ENCODE measurements at regions not wholly inside any gene's neighbourhood (a gene's known extent, or its start where the extent isn't known, plus 50 kb on each side); places are given as distances from the start of the nearest gene placed in this dataset.

DNA sequence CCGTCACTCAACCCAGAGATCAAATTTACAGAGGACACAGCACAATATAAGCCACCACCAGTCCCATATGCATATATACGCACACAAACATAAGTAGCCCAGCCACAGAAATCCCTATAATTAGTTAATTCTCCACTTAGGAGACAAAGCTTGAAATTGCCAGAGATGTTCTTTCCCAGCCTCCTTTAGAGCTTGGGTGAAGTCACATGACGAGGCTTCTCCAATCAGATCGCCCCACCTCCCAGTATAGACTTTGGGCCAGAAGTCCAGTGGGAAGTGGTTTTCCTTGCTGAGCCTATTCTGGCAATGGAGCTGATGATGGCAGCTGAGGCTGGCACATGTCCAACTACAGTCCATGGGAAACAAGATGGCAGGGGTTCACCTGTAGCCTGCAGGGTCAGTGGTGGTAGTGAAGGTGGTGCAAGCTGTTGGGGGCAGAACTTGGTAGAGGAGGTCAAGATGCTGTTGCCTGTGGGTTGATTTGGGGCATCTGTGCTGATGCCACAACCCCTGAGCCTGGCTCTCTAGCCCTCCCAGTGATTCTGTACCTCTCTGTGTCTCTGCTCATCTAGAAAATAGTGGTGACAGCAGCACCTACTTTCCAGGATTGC, 535.9 kb downstream of the MATN1 start:
- Histone ChIP-seq H3K9me3 (ENCODE audit: control insufficient read depth in 1 of 2, insufficient read depth in 1 of 2, low read depth in 1 of 2, low read length in 2 of 2) (no peaks in the 10 kb centered on the region), H3K4me1 (ENCODE audit: control insufficient read depth in 1 of 2, insufficient read depth in 2 of 2, low read length in 2 of 2) (peaks cover 5 to 11% of the 10 kb centered on the region in 2 experiments; a peak in 3 of 4 replicates), H3K27me3 (ENCODE audit: insufficient read depth, low read length) (peaks cover 32% of the 10 kb centered on the region; the same call in 1 of the 2 replicates), H3K4me2 (ENCODE audit: low read length) (no peak overlapping the region), H3K9me2 (ENCODE audit: insufficient read depth) (no peaks in the 10 kb centered on the region), H3K36me3 (ENCODE audit: control insufficient read depth in 1 of 2, insufficient read depth in 2 of 2, low read length in 2 of 2) (no peaks in the 10 kb centered on the region), H2AFZ (ENCODE audit: low read depth, low read length, poor library complexity, severe bottlenecking) (no peak overlapping the region), H4K20me1 (ENCODE audit: insufficient read depth) (no peaks in the 10 kb centered on the region), H3K4me3 (replicated peaks in 1 of 2; ENCODE audit: low read depth in 1 of 2, low read length in 2 of 2) (no peak overlapping the region), H3K79me2 (ENCODE audit: insufficient read depth, low read length) (no peaks in the 10 kb centered on the region), H3K27ac (ENCODE audit: low read depth, low read length) (no peak overlapping the region), H3K9ac (ENCODE audit: low read length) (no peak overlapping the region)
- DNase-seq (ENCODE audit: low read depth, low spot score) (no peak), ATAC-seq (no peak)
- TF ChIP-seq SP1 (IDR thresholded peaks at IDR 0.05; ENCODE audit: low read depth) (no peak), SRF (IDR thresholded peaks at IDR 0.05; ENCODE audit: low read depth) (no peak), ZNF274 (IDR thresholded peaks at IDR 0.05; ENCODE audit: low read depth, low read length) (no peak), YY1 (IDR thresholded peaks at IDR 0.05; ENCODE audit: extremely low read depth, insufficient replicate concordance, low read depth, low read length) (no peak), CBX3 (IDR thresholded peaks at IDR 0.05; ENCODE audit: low read depth) (no peak), REST (IDR thresholded peaks at IDR 0.05; ENCODE audit: low read depth) (no peak), EGR1 (IDR thresholded peaks at IDR 0.05; ENCODE audit: low read depth) (no peak), ELF1 (IDR thresholded peaks at IDR 0.05; ENCODE audit: borderline replicate concordance, low read depth) (no peak), ATF3 (IDR thresholded peaks at IDR 0.05) (no peak), SIN3A (IDR thresholded peaks at IDR 0.05; ENCODE audit: low read depth) (no peak), POLR2AphosphoS5 (IDR thresholded peaks at IDR 0.05; ENCODE audit: low read depth, low read length) (no peak), ZBTB33 (IDR thresholded peaks at IDR 0.05; ENCODE audit: extremely low read depth, insufficient replicate concordance, low read length) (no peak), CEBPB (IDR thresholded peaks at IDR 0.05; ENCODE audit: low read depth) (no peak), CTCF (IDR thresholded peaks at IDR 0.05 in 2 of 3, conservative IDR thresholded peaks at IDR 0.05 in 1 of 3; ENCODE audit: borderline replicate concordance in 1 of 3, insufficient read depth in 1 of 3, low read depth in 2 of 3, low read length in 2 of 3) (no peak), RAD21 (IDR thresholded peaks at IDR 0.05; ENCODE audit: low read depth) (no peak)
- TF ChIP-seq, protein P1, sequence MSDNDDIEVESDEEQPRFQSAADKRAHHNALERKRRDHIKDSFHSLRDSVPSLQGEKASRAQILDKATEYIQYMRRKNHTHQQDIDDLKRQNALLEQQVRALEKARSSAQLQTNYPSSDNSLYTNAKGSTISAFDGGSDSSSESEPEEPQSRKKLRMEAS (IDR thresholded peaks at IDR 0.05): no peak
- ChIA-PET POLR2A (no interaction called here), RAD21 (ENCODE audit: low non-redundant PET in 1 of 2, low total read pairs in 2 of 2, uncharacterized antibody in 2 of 2, unreplicated experiment in 2 of 2) (no interaction called here), CTCF (no interaction called here)
- intact Hi-C loops (cut with micrococcal nuclease): no loop called here
- BruUV-seq (replicated peaks): no TSS peak

Measured in HCT116 (cell line).